GM06990 (cell line): ENCODE measurements at regions not wholly inside any gene's neighbourhood (a gene's known extent, or its start where the extent isn't known, plus 50 kb on each side); places are given as distances from the start of the nearest gene placed in this dataset.

Source experiments
- DNase-seq: peaks from one replicate; pipeline ENCODE4 v3.0.0-alpha.2; 2011; ENCODE audit not compliant: insufficient read length; ENCODE audit errors: extremely low read depth
- H3K27me3 ChIP-seq: replicated peaks from 2 replicates; pipeline ENCODE4 v1.6.0; 2011; ENCODE audit warnings: low read length; ENCODE audit not compliant: control insufficient read depth, insufficient read depth
- H3K36me3 ChIP-seq: 2 replicates; pipeline ENCODE4 v1.5.1; 2011; ENCODE audit warnings: low read length; ENCODE audit not compliant: control insufficient read depth, insufficient read depth
- H3K4me3 ChIP-seq: replicated peaks from 2 replicates; pipeline ENCODE4 v1.5.1; 2011; ENCODE audit warnings: low read depth, mild to moderate bottlenecking, control low read depth, low read length
- TF ChIP-seq, protein P1 (sequence below): IDR thresholded peaks from 2 replicates; pipeline ENCODE4 v1.5.1; 2011; ENCODE audit warnings: low read length, control low read depth, mild to moderate bottlenecking, inconsistent platforms; ENCODE audit not compliant: insufficient read depth, poor library complexity, severe bottlenecking

DNA sequence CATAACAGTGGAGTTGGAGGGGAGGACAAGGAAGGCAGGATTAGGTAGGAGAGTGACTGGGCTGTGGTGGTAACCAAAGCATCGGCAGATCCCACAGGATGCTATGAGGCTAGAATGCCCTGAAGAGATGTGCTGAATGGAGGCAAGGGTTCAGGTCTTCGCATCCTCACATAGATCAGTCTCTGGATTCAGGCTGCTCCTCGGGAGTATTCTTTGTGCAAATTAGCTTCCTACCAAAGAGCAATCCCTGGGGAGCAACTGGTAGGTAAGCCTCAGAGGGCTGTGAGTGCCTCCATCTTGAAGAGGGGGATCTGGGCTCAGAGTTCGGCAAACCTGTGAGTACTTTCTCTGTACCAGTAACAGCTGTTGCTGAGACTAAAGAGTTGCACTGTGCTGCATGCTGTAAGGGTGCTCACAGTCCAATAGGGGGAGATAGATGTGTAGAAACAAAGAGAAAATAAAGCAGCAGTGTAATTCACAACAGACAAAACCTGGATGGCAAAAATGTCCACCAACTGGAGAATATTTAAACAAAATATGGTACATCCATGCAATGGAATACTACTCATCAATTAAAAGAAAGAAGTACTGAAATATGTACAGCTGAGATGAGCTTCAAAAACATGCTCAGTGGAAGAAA is 322.4 kb upstream of the DEPDC1 start:
- Histone ChIP-seq H3K36me3 (no peaks in the 10 kb centered on the region), H3K27me3 (no peaks in the 10 kb centered on the region), H3K4me3 (no peak overlapping the region)
- TF ChIP-seq, protein P1, sequence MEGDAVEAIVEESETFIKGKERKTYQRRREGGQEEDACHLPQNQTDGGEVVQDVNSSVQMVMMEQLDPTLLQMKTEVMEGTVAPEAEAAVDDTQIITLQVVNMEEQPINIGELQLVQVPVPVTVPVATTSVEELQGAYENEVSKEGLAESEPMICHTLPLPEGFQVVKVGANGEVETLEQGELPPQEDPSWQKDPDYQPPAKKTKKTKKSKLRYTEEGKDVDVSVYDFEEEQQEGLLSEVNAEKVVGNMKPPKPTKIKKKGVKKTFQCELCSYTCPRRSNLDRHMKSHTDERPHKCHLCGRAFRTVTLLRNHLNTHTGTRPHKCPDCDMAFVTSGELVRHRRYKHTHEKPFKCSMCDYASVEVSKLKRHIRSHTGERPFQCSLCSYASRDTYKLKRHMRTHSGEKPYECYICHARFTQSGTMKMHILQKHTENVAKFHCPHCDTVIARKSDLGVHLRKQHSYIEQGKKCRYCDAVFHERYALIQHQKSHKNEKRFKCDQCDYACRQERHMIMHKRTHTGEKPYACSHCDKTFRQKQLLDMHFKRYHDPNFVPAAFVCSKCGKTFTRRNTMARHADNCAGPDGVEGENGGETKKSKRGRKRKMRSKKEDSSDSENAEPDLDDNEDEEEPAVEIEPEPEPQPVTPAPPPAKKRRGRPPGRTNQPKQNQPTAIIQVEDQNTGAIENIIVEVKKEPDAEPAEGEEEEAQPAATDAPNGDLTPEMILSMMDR, result peak; percentile 26
- no peak for DNase-seq

DNA sequence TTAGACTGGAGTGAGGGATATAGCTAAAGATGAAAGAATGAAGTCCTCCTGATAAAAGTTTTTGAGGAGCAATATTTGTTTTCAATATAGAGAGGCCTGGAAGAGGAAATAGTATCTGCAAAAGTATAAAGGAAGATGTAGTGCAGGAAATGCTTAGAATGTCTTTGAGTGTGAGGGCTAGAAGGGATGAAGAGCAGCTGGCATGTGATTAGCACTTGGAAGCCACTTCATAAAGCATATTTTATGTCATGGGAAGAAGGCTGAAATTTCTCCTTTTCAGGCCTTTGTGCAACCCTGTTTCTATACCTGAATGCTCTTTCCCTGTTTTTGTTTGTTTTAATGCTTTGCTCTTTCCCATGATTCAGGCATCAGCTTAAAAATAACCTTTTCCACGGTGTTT is 323.3 kb upstream of the DEPDC1 start:
- no peaks in the 10 kb centered on the region for H3K27me3 ChIP-seq
- H3K4me3 ChIP-seq, result no peak overlapping the region
- H3K36me3 ChIP-seq, result no peaks in the 10 kb centered on the region
- TF ChIP-seq, protein P1, result no peak
- DNase-seq, result no peak

DNA sequence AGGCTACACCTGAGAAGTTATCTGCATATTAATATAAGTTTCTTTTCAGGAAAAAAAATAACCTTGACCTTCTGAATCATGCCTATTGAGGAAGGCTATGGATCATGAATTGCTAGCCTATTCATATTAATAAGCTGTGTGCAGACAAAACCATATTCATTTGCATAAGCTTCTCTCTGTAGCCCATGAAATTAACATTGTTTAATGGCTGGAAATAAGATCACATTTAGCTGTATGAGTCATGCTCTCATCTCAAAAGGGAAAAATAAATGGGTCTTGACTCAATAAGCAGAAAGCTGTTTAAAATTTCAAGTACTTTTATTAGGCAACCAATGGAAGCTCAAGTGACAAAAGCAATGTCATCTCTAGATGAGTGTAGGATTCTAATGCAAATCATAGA is 330.0 kb upstream of the DEPDC1 start:
- TF ChIP-seq, protein P1, result no peak
- no peak for DNase-seq
- Histone ChIP-seq H3K36me3 (no peaks in the 10 kb centered on the region), H3K27me3 (no peaks in the 10 kb centered on the region), H3K4me3 (no peak overlapping the region)

DNA sequence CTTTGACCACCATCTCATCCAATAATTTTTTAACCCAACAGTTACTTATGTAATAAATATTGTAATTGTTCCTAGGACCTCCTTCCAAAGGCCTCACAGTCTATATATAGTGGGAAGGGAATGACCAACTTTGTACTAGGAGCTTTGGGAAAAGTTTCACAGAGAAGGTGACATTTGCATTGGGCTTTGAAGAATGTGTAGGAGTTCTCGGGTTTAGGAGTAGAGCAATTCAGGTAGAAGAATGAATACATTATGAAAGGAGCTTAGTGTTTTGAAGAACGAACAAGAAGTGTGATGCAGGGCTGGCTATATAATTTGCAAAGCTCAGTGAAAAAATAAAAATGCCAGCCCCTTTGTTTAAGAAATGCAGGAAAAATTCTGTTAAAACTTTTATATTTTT is 330.4 kb upstream of the DEPDC1 start:
- no peak for DNase-seq
- Histone ChIP-seq H3K36me3 (no peaks in the 10 kb centered on the region), H3K4me3 (no peak overlapping the region), H3K27me3 (no peaks in the 10 kb centered on the region)
- TF ChIP-seq, protein P1, result no peak

DNA sequence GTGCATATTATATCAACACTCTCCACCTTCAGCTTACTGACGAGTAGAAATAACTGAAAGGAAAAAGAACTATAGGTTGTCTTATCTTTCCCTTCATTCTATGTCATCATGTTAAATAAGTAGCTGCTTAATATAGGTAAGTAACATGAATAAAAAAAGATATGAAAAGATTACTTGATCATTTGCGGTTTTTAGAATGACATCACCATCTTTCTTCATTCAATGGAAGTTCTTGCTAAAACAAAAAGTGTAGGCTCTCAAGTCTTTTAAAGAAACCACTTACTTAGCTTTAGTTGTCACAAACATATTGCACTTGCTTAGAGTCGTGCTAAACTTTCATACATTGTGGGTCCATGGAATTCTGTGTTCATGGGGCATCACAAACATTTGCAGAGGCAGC is 331.1 kb upstream of the DEPDC1 start:
- Histone ChIP-seq H3K4me3 (no peak overlapping the region), H3K36me3 (no peaks in the 10 kb centered on the region), H3K27me3 (no peaks in the 10 kb centered on the region)
- TF ChIP-seq, protein P1, result no peak
- no peak for DNase-seq

DNA sequence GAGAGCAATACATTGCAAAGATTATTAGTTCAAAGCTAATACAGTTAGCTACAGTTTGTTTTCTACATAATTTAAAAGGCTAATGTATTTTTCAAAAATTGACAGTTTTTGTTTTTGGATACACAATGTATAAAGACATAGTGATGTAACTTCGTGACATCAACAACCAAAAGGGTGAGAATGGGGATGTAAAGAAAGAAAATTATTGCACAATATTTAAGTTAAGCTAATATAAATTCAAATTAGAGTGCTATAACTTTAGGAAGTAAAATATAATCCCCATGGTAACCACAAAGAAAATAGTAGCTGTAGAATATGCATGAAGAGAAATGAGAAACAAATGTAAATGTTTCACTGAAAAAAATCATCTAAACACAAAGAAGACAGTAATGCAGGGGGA is 334.4 kb upstream of the DEPDC1 start:
- TF ChIP-seq, protein P1, result no peak
- Histone ChIP-seq H3K4me3 (no peak overlapping the region), H3K27me3 (no peaks in the 10 kb centered on the region), H3K36me3 (no peaks in the 10 kb centered on the region)
- DNase-seq, result no peak
